HG02759 (cell line): ENCODE measurements at regions not wholly inside any gene's neighbourhood (a gene's known extent, or its start where the extent isn't known, plus 50 kb on each side); places are given as distances from the start of the nearest gene placed in this dataset.
"Not testable (repeated sequence)": the region's sequence is repeated elsewhere in the genome, so short reads cannot be mapped to it uniquely, and the experiment has no call there.

Experiments used
- ATAC-seq: cut with Tn5 transposase; IDR thresholded peaks from one replicate; pipeline ENCODE4 v1.9.1; 2021; ENCODE audit warnings: mild to moderate bottlenecking, moderate library complexity; ENCODE audit not compliant: unreplicated experiment

DNA sequence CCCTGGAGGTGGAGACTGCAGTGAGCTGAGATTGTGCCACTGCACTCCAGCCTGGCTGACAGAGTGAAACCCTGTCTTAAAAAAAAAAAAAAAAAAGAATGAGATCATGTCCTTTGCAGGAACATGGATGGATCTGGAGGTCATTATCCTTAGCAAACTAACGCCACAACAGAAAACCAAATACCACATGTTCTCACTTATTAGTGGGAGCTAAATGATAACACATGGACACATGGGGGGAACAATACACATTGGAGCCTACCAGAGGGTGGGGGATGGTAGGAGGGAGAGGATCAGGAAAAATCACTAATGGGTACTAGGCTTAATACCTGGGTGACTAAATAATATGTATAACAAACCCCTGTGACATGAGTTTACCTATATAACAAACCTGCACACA, 108.0 kb upstream of the FHL2 start:
- not testable (repeated sequence) for ATAC-seq

- ATAC-seq, result no peak
Observed at GRCh38 chr2:105504459-105504858, 105.6 kb upstream of the FHL2 start.

GRCh38 chr2:105502625-105503334, 103.9 kb upstream of the FHL2 start:
- no peak for ATAC-seq

DNA sequence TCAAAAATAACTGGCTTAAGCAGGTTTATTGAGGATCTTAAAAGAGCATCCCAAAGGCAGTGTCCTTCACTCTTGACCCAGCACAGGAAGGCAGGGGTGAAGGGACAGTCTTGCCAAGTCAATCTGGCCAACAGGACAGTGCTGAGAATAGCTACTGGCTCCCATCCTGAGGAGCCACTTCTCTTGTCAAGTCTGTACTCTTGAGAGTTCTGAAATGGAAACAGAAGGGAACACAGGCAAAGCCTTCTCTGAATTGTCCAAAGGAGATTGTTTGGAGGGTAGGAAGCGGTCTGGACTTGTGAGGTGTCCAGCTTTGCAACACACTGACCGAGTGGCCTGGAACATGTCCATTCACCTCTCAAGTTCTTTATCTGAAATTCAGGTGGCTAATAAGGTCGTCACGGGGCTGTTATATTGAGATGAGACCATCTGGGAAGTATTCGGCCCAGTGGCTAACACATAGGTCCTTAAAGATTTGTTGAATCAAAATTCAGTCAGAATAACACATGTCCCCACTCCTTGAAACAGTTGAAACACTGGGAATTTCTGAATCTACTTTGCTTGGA, 99.5 kb upstream of the FHL2 start:
- no peak for ATAC-seq

GRCh38 chr2:105497094-105497493, 98.2 kb upstream of the FHL2 start:
- no peak for ATAC-seq

DNA sequence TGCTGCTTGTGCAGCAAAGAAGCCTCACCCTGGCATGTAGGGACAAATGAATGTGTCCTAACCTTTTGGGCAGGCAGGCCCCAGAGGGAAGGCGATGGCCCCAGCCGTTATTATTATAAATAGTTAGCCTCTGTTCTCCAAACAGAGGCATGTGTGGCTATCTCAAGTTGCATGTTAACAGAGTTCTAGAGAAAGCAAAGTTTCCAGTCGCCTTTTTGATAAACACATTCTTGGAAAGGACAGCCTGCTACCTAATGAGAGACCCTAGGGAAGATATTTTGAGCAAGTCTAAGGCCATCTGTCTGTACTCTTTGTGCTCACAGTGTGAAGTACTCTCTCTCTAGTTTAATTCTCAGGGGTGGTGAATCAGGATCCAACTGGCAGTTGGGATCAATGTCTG, 97.4 kb upstream of the FHL2 start:
- no peak for ATAC-seq

GRCh38 chr2:105494683-105495425, 96.0 kb upstream of the FHL2 start:
- no peak for ATAC-seq

- ATAC-seq, result no peak
Observed at GRCh38 chr2:105490956-105491355, 92.1 kb upstream of the FHL2 start.

GRCh38 chr2:105490204-105490603, 91.4 kb upstream of the FHL2 start:
- no peak for ATAC-seq

- no peak for ATAC-seq
Observed at GRCh38 chr2:105489168-105489878, 90.5 kb upstream of the FHL2 start.

DNA sequence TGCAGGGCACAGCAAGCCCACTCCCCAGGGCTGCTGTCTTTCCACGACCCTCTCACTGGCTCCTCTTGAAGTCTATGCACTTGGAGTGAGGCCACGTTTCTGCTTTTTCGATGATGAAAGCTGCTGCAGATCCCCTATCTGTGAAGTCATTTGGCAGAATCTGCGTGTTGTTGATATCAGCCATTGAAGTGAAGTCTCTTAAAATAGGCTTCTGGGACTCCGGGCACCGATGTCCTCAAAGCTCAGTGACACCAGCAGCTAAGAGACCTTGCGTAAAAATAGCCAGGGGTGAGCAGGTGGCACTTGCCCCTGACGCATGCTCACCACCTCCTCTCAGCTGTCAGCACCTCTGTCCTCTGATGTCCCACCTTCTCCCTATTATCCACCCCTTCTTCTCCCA, 89.4 kb upstream of the FHL2 start:
- ATAC-seq, result no peak

DNA sequence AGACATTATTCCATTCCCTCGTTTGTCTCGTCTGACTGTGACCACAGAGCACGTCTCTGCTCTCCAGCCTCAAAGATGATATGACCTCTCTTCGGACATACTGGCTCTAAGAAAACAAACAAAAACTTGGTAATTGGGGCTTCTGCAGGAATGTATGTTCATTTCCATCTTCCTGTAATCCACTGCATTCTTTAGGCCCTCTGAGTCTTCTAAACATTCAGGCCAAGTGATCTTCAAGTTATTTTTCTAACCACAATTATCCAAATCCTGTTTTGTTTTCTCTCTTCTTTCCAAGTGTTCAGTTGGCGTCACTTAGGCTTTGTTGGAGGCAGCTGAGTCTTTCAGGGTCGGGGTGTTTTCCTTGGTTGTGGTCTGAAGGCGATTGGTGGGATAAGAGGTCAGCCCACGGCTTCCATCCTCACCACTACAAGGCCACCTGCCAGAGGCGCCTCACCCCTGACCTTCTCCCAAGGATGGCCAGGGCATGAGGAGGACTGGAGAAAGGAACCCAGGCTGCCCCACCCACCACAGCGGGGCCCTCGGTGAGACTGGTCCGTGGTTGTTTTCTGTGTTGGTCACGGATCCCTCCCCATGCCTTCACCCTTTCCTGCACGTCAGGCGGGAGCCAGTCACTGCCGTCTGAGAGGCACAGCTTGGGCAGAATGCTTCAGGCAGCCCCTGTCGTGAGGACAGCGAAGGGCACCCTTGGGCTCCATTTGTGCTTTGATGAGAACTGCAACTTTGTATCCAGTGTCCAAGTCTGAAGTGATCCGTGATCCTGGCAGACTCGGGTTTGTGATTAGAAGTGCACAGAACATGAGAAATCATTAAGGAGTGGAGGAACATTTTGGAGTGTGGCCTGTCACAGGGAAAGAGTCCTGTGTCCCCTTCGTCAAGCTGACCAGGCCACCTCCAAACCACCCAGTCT, 88.6 kb upstream of the FHL2 start:
- ATAC-seq, result no peak

GRCh38 chr2:105486762-105487141, 87.9 kb upstream of the FHL2 start:
- no peak for ATAC-seq

GRCh38 chr2:105478670-105479069, 79.8 kb upstream of the FHL2 start:
- ATAC-seq, result no peak

DNA sequence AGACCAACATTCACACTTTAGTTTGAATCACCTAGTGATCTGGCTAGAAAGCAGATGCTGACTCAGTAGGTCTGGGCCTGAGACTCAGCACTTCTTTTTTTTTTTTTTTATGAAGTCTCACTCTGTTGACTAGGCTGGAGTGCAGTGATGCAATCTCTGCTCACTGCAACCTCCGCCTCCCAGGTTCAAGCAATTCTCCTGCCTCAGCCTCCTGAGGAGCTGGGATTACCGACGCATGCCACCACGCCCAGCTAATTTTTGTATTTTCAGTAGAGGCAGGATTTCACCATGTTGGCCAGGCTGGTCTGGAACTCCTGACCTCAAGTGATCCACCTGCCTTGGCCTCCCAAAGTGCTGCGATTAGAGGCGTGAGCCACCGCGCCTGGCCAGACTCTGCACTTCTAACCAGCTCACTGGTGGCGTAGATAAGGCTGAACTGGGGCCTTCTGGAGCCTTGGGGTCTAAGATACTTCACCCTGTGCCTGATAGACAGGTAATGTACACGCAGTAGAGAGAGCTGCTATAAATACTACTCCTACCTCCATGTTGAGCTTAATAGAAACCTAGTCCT, 78.3 kb upstream of the FHL2 start:
- ATAC-seq, result not testable (repeated sequence)

- ATAC-seq, result no peak
Observed at GRCh38 chr2:105473011-105473410, 74.2 kb upstream of the FHL2 start.

GRCh38 chr2:105470979-105471378, 72.1 kb upstream of the FHL2 start:
- no peak for ATAC-seq

- ATAC-seq, result no peak
Observed at GRCh38 chr2:105469781-105470180, 70.9 kb upstream of the FHL2 start.

DNA sequence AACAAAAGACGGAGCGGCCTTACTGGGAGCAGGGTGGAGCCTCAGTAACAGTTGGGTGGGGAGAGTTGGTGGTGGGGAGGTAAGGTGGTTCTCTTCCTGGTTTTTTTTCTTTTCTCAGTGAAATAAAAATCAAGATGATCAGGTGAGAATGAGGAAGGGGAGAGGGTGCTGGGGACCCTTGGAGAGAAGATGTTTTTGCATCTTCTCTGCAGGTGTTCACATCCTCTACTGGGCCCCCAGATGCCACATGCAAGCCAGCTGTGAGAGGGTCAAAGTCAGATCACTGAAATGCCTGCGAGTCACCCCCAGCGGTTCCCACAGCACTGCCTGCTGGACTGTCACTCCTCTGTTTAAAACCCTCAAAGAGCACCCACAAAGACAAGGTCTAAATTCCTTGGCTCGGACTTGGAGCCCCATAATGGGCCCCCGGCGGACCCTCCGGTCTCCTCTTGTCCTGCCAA, 69.8 kb upstream of the FHL2 start:
- no peak for ATAC-seq

DNA sequence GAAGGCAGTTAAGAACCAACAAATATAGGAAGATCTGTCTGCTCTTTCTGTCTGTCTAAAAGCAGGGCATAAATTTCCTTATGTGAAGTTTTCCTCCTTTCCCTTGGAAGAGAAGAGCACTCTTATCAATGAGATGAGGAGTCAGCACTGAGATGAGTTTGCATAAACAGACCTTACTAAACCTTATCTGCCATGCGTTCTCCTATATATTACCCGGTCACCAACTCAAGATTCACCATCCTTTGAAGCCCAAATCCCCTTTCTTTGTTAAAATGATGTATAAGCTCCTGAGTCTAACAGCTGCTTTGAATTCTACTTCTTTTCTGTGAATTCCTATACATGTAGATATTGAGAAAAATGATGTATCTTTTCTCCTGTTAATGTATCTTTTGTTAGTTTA, 65.5 kb upstream of the FHL2 start:
- ATAC-seq, result no peak
